Fibroblast of pulmonary artery (primary cell): ENCODE measurements at regions not wholly inside any gene's neighbourhood (a gene's known extent, or its start where the extent isn't known, plus 50 kb on each side); places are given as distances from the start of the nearest gene placed in this dataset.

Experiments
- DNase-seq: peaks from one replicate; pipeline ENCODE4 v3.0.0-alpha.2; 2010; ENCODE audit warnings: low read depth
- H3K4me3 ChIP-seq: replicated peaks from 2 replicates; pipeline ENCODE4 v1.5.1; 2011; ENCODE audit warnings: low read depth, mild to moderate bottlenecking, control low read depth, low read length, moderate library complexity
- TF ChIP-seq, protein P1 (sequence below): IDR thresholded peaks from 2 replicates; pipeline ENCODE4 v1.5.1; 2011; ENCODE audit warnings: mild to moderate bottlenecking, control low read depth, low read length, inconsistent platforms; ENCODE audit errors: missing control alignments

DNA sequence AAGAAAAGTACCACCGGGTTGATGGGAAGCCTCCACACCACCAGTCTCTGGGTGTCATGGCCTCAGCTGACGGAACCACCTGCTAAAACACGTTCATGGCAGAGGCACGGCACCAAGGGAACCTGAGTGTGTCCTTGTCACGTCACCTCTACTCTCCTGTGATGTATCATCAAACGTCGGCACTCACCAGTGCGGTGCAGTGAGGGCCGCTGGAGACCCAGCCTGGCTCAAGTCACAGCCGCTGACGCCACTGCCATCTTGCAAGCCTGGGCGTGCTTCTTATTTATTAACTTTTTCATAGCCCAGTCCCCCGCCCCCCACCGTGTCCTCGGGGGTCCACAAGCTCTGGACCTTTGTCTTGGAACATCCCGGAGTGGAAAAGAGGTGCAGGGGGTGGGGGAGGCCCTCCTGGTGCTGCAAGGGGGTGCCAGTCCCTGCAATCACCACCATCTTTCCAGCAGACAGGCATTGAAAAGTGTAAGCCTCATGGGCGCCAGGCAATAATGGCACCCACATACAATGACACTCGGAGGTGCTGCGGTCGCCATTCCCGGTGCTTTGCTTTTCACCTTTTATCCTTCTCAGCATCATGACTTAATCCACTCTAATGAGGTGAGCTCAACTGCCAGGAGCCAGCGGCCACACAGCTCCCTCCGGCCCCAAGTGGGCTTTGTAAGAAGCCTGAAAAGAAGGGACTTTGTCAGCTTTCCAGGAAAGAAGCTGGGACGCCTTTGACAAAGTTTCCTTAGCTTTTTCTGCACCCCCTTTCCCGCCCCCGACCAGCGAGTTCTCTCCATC, 202.3 kb upstream of the IRX1 start:
- no peak overlapping the region for H3K4me3 ChIP-seq
- no peak for DNase-seq
- TF ChIP-seq, protein P1, sequence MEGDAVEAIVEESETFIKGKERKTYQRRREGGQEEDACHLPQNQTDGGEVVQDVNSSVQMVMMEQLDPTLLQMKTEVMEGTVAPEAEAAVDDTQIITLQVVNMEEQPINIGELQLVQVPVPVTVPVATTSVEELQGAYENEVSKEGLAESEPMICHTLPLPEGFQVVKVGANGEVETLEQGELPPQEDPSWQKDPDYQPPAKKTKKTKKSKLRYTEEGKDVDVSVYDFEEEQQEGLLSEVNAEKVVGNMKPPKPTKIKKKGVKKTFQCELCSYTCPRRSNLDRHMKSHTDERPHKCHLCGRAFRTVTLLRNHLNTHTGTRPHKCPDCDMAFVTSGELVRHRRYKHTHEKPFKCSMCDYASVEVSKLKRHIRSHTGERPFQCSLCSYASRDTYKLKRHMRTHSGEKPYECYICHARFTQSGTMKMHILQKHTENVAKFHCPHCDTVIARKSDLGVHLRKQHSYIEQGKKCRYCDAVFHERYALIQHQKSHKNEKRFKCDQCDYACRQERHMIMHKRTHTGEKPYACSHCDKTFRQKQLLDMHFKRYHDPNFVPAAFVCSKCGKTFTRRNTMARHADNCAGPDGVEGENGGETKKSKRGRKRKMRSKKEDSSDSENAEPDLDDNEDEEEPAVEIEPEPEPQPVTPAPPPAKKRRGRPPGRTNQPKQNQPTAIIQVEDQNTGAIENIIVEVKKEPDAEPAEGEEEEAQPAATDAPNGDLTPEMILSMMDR, result no peak

DNA sequence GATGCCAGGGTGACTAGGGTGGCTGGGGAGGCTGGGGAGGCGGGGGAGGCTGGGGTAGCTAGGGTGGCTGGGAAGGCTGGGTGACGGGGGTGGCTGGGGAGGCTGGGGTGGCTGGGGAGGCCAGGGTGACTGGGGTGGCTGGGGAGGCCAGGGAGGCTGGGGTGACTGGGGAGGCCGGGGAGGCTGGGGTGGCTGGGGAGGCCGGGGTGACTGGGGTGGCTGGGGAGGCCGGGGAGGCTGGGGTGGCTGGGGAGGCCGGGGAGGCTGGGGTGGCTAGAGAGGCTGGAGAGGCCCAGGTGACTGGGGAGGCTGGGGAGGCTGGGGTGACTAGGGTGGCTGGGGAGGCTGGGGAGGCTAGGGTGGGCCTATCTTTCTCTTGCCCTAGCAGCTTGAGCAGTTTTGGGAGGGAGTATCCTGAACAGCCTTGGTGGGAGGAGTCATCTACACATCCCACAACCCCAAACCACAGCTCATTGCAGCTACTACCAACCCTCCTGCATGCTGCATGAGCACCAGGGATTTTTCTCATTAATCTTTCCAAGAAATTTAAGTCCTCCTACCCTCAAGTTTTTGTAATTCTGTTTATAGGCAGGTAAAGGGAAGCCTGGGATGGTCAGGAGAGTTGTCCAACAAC, 203.2 kb upstream of the IRX1 start:
- DNase-seq, result no peak
- TF ChIP-seq, protein P1, result no peak
- no peak overlapping the region for H3K4me3 ChIP-seq

DNA sequence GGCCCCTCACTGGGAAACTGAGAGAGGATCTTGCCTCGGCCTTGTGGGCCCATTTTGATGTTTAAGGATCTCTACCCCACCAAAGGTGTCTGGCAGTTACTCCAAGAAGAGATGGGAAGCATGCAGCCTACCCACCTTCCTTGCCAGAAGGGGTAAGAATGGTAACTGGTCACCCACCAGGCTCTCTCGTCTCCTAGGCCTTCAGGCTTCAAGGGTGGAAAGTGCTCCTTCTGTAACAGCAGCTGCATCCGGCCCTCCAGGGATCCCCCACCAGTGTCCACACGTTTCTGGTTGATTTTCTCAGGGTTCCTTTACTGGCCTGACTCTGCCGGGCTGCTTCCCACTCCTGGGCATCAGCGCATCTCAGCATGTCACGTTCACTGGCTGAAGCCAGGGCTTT, 204.4 kb upstream of the IRX1 start:
- TF ChIP-seq, protein P1, result no peak
- DNase-seq, result no peak

DNA sequence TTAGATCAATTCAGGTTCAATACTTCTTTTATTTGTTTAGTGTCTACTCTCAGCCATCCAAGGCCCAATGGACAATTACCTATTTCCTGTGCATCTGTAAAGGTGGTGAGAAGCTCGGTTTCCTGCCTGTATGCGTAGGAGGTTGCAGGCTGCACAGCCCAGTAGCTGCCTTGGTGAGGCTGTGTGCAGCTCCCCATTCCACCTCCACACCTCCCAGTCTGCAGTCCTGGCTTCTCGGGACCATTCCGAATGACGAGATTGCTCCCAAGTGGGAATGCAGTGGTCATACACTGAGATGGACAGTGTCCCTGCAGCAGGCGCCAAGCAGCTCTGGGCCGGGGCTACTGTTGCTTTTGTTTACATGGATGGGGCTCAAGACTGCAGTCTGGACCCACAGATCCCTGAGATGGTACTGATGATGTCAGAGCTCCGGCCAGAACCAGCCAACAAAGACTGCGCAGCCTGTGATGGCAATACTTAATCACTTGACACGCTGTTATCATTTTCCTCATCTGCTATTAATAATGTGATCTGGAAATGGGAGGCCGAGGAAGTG, 206.1 kb upstream of the IRX1 start:
- DNase-seq, result no peak
- TF ChIP-seq, protein P1, result no peak
- no peak overlapping the region for H3K4me3 ChIP-seq

More for the DNA sequence above, 204.4 kb upstream of the IRX1 start:
- H3K4me3 ChIP-seq, result no peak overlapping the region

DNA sequence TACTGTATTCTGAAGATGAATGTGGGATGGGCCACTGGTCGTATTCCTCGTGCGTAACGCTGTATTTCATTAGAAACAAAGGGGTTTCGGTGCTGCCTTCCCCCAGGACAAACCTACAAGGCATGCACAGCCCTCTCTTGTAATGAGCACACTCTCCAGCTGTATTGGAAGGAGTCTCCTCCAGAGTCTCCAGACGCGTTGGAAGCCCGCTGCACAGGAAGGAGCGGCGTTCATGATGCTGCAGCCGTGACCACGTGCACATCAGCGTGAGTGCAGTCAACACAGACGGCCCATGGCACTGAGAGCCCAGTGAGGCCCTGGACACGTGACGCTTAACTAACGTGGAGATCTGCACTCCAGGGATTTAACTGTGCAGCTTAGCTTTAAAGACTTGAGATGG, 209.0 kb upstream of the IRX1 start:
- DNase-seq, result no peak
- TF ChIP-seq, protein P1, result no peak
- no peak overlapping the region for H3K4me3 ChIP-seq

DNA sequence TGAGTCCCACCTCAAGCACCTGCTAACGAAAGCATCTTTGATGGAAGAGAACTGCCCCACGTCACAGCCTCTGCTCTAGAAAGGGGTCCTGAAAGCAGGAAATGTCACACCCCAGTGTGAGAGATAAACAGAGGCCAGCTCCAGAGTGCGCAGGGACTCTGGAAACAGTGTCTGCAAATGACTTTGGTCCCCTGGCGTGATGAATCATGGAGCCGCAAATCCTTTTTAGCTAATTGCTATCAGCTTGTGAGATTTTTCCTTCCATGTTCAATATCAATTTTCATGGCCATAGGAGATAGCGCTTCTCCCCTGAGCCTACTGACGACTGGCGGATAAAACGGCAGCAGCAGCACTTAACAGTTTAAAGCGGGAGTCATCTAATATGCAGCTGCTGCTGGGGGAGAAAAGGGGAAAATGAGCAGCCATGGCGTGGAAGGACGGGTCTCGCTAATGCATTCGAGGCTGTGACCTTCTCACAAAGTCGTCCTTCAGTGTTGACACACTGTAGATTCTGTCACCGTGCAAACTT, 209.6 kb upstream of the IRX1 start:
- DNase-seq, result no peak
- H3K4me3 ChIP-seq, result no peak overlapping the region
- TF ChIP-seq, protein P1, result no peak
